H9 (cell line): ENCODE measurements at regions not wholly inside any gene's neighbourhood (a gene's known extent, or its start where the extent isn't known, plus 50 kb on each side); places are given as distances from the start of the nearest gene placed in this dataset.

Source experiments
- DNase-seq: peaks from one replicate; pipeline ENCODE4 v3.0.0-alpha.2; 2017
- H2AFZ ChIP-seq: one replicate; pipeline ENCODE4 v1.6.1; 2013; ENCODE audit warnings: mild to moderate bottlenecking, low read length, control low read depth, moderate library complexity
- H2AK5ac ChIP-seq: 2 replicates; pipeline ENCODE4 v1.6.1; 2013; ENCODE audit warnings: low read length, control low read depth, mixed read lengths; ENCODE audit not compliant: insufficient read length
- H2BK120ac ChIP-seq: one replicate; pipeline ENCODE4 v1.6.1; 2013; ENCODE audit warnings: low read depth, mild to moderate bottlenecking, low read length, control low read depth, inconsistent platforms; ENCODE audit not compliant: poor library complexity, severe bottlenecking
- H2BK12ac ChIP-seq: 2 replicates; pipeline ENCODE4 v1.6.1; 2013; ENCODE audit warnings: low read length, control low read depth, mixed read lengths, low read depth; ENCODE audit not compliant: insufficient read length
- H2BK15ac ChIP-seq: 2 replicates; pipeline ENCODE4 v1.6.1; 2013; ENCODE audit warnings: low read depth, low read length, control low read depth
- H2BK20ac ChIP-seq: one replicate; pipeline ENCODE4 v1.6.1; 2013; ENCODE audit warnings: low read depth, mild to moderate bottlenecking, low read length, control low read depth, inconsistent platforms; ENCODE audit not compliant: poor library complexity, severe bottlenecking
- H2BK5ac ChIP-seq: 2 replicates; pipeline ENCODE4 v1.6.1; 2013; ENCODE audit warnings: low read length, control low read depth, mixed read lengths; ENCODE audit not compliant: insufficient read length
- H3K14ac ChIP-seq: 2 replicates; pipeline ENCODE4 v1.6.1; 2013; ENCODE audit warnings: low read length, control low read depth; ENCODE audit not compliant: insufficient read depth
- H3K18ac ChIP-seq: 2 replicates; pipeline ENCODE4 v1.6.1; 2013; ENCODE audit warnings: low read depth, mild to moderate bottlenecking, mixed read lengths, low read length, control low read depth; ENCODE audit not compliant: insufficient read length
- H3K23ac ChIP-seq: 2 replicates; pipeline ENCODE4 v1.6.1; 2013; ENCODE audit warnings: low read length, control low read depth, mixed read lengths, low read depth; ENCODE audit not compliant: insufficient read length
- H3K23me2 ChIP-seq: 2 replicates; pipeline ENCODE4 v1.6.1; 2013; ENCODE audit warnings: low read depth, mild to moderate bottlenecking, mixed read lengths, low read length, control low read depth; ENCODE audit not compliant: insufficient read length, poor library complexity, severe bottlenecking
- H3K27ac ChIP-seq: 2 replicates; pipeline ENCODE4 v1.5.1; 2013; ENCODE audit warnings: low read length, control low read depth, mixed read lengths, low read depth; ENCODE audit not compliant: insufficient read length
- H3K27me3 ChIP-seq: 2 replicates; pipeline ENCODE4 v1.6.1; 2013; ENCODE audit warnings: low read length, control low read depth, inconsistent platforms; ENCODE audit not compliant: insufficient read depth
- H3K4ac ChIP-seq: 2 replicates; pipeline ENCODE4 v1.6.1; 2013; ENCODE audit warnings: low read depth, mild to moderate bottlenecking, control low read depth, inconsistent platforms, low read length, moderate library complexity
- H3K4me1 ChIP-seq: 2 replicates; pipeline ENCODE4 v1.6.1; 2013; ENCODE audit warnings: low read length, control low read depth, inconsistent platforms; ENCODE audit not compliant: insufficient read depth
- H3K4me2 ChIP-seq: 2 replicates; pipeline ENCODE4 v1.6.1; 2013; ENCODE audit warnings: low read length, control low read depth, mixed read lengths; ENCODE audit not compliant: insufficient read length, insufficient read depth
- H3K56ac ChIP-seq: 2 replicates; pipeline ENCODE4 v1.6.1; 2013; ENCODE audit warnings: low read depth, mild to moderate bottlenecking, mixed read lengths, low read length, control low read depth; ENCODE audit not compliant: insufficient read length
- H3K79me1 ChIP-seq: 2 replicates; pipeline ENCODE4 v1.6.1; 2013; ENCODE audit warnings: low read depth, mild to moderate bottlenecking, moderate library complexity, low read length, control low read depth, inconsistent platforms; ENCODE audit not compliant: insufficient read depth, poor library complexity, severe bottlenecking
- H3K79me2 ChIP-seq: 2 replicates; pipeline ENCODE4 v1.6.1; 2013; ENCODE audit warnings: low read length, control low read depth, inconsistent platforms; ENCODE audit not compliant: insufficient read depth
- H3K9ac ChIP-seq: 2 replicates; pipeline ENCODE4 v1.6.1; 2013; ENCODE audit warnings: low read length, control low read depth, mixed read lengths; ENCODE audit not compliant: insufficient read length; ENCODE audit errors: extremely low read depth
- H3K9me3 ChIP-seq: one replicate; pipeline ENCODE4 v1.6.1; 2013; ENCODE audit warnings: low read depth, low read length, inconsistent platforms; ENCODE audit not compliant: control insufficient read depth
- H3T11ph ChIP-seq: one replicate; pipeline ENCODE4 v1.6.1; 2013; ENCODE audit warnings: mild to moderate bottlenecking, low read length, control low read depth, inconsistent platforms
- H4K20me1 ChIP-seq: one replicate; pipeline ENCODE4 v1.6.1; 2013; ENCODE audit not compliant: control insufficient read depth, insufficient read length, insufficient read depth
- H4K5ac ChIP-seq: 2 replicates; pipeline ENCODE4 v1.6.1; 2013; ENCODE audit warnings: low read depth, mild to moderate bottlenecking, mixed read lengths, low read length, control low read depth; ENCODE audit not compliant: insufficient read length
- H4K8ac ChIP-seq: replicated peaks from 2 replicates; pipeline ENCODE4 v1.6.1; 2013; ENCODE audit warnings: low read length, control low read depth, mixed read lengths, low read depth; ENCODE audit not compliant: insufficient read length
- H4K91ac ChIP-seq: 2 replicates; pipeline ENCODE4 v1.6.1; 2013; ENCODE audit warnings: low read depth, mild to moderate bottlenecking, moderate library complexity, mixed read lengths, low read length, control low read depth; ENCODE audit not compliant: insufficient read length
- H3K27ac Mint-ChIP-seq, 3 experiments: 2 replicates in 2 of 3; 3 replicates in 1 of 3; pipeline ENCODE4 v1.8.0; 2020 to 2021; ENCODE audit warnings: mixed read lengths in 3 of 3, mild to moderate bottlenecking in 1 of 3, moderate library complexity in 1 of 3
- H3K27me3 Mint-ChIP-seq: 2 replicates; pipeline ENCODE4 v1.8.0; 2021; ENCODE audit warnings: low read depth, mild to moderate bottlenecking, moderate library complexity, mixed read lengths
- H3K36me3 Mint-ChIP-seq, 3 experiments: 2 replicates in 2 of 3; 3 replicates in 1 of 3; pipeline ENCODE4 v1.8.0; 2020 to 2021; ENCODE audit warnings: low read depth in 3 of 3, mixed read lengths in 3 of 3; ENCODE audit not compliant: insufficient read depth in 1 of 3
- H3K4me1 Mint-ChIP-seq, 2 experiments: 2 replicates each; pipeline ENCODE4 v1.8.0; 2020; ENCODE audit warnings: mixed read lengths in 2 of 2
- H3K4me3 Mint-ChIP-seq, 2 experiments: 2 replicates in 1 of 2; 3 replicates in 1 of 2; pipeline ENCODE4 v1.8.0; 2020 to 2021; ENCODE audit warnings: mild to moderate bottlenecking in 2 of 2, mixed read lengths in 2 of 2, moderate library complexity in 1 of 2
- H3K9me3 Mint-ChIP-seq, 2 experiments: 2 replicates in 1 of 2; 3 replicates in 1 of 2; pipeline ENCODE4 v1.8.0; 2020; ENCODE audit warnings: mild to moderate bottlenecking in 2 of 2, mixed read lengths in 2 of 2, moderate library complexity in 1 of 2
- CTCF ChIP-seq: fragments of 200-600 bp; sonication (generic); conservative IDR thresholded peaks from 3 replicates; pipeline ENCODE4 v1.8.0; 2021; ENCODE audit warnings: antibody characterized with exemption, mild to moderate bottlenecking
- WGBS: extraction: QIAGEN DNeasy Blood & Tissue Kit; methylation state at CpG from one replicate; pipeline ENCODE4 v1.1.7; 2013; ENCODE audit warnings: missing lambda C conversion rate, low lambda C conversion rate, mixed read lengths; ENCODE audit not compliant: insufficient read length; ENCODE audit errors: extremely low coverage; 5-methylcytosine and 5-hydroxymethylcytosine counted together

DNA sequence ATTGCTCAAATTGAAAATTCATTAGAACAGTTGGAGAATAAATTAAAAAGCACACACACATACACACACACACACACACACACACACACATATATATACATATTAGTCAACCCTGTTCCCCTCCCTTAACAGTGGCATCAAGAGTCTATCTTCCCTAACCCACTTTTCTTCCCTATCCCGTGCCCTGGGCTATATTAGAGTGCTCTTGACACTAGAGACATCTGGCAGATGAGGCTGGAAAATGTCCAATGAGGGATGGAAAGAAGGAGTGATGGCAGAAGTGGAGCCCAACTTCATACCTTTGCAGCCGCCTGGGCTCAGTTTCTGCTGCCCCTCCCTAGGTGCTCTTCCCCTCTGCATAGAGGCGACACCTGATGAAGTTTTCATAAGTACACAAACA is 172.4 kb upstream of the NUDT4 start:
- H2AFZ ChIP-seq = no peak overlapping the region

More for the DNA sequence above, 172.4 kb upstream of the NUDT4 start:
- H3K4me1 Mint-ChIP-seq = no peaks in the 10 kb centered on the region
- H2BK5ac ChIP-seq = no peak overlapping the region
- no peaks in the 10 kb centered on the region for H3K4me1 ChIP-seq
- no peak overlapping the region; a peak in 1 of 7 replicates for H3K27ac Mint-ChIP-seq
- H3K4me3 Mint-ChIP-seq = no peak overlapping the region
- no peaks in the 10 kb centered on the region for H3K27me3 ChIP-seq
- no peak overlapping the region for H3T11ph ChIP-seq
- H4K20me1 ChIP-seq = no peaks in the 10 kb centered on the region
- no peak overlapping the region for H2BK120ac ChIP-seq
- no peak overlapping the region for H2AK5ac ChIP-seq
- H4K91ac ChIP-seq = no peak overlapping the region
- H3K4me2 ChIP-seq = no peak overlapping the region
- no peaks in the 10 kb centered on the region for H3K9me3 ChIP-seq
- H4K5ac ChIP-seq = no peak overlapping the region
- no peak overlapping the region for H3K23ac ChIP-seq
- no peak overlapping the region for H3K27ac ChIP-seq
- no peaks in the 10 kb centered on the region for H3K9me3 Mint-ChIP-seq
- H3K79me1 ChIP-seq = no peaks in the 10 kb centered on the region
- WGBS = no CpG with 5 or more reads among the region's 3 CpGs
- H3K79me2 ChIP-seq = no peaks in the 10 kb centered on the region
- TF ChIP-seq CTCF = no peak
- no peaks in the 10 kb centered on the region for H3K23me2 ChIP-seq
- DNase-seq = no peak
- no peak overlapping the region for H3K4ac ChIP-seq
- no peak overlapping the region for H2BK12ac ChIP-seq
- H4K8ac ChIP-seq = no peak overlapping the region
- no peak overlapping the region for H3K9ac ChIP-seq
- no peaks in the 10 kb centered on the region; the same call in 1 of the 2 replicates for H3K27me3 Mint-ChIP-seq
- no peaks in the 10 kb centered on the region for H3K36me3 Mint-ChIP-seq
- H3K18ac ChIP-seq = no peak overlapping the region
- no peak overlapping the region for H3K14ac ChIP-seq
- H2BK15ac ChIP-seq = no peak overlapping the region
- no peak overlapping the region for H2BK20ac ChIP-seq
- H3K56ac ChIP-seq = no peak overlapping the region
